Panc1 (cell line): ENCODE measurements at regions not wholly inside any gene's neighbourhood (a gene's known extent, or its start where the extent isn't known, plus 50 kb on each side); places are given as distances from the start of the nearest gene placed in this dataset.

Experiments
- CTCF ChIP-seq: fragments of 450-650 bp; IDR thresholded peaks from 2 replicates; pipeline ENCODE4 v1.5.1; 2017; ENCODE audit warnings: mild to moderate bottlenecking
- POLR2AphosphoS5 ChIP-seq: IDR thresholded peaks from 2 replicates; pipeline ENCODE4 v1.6.1; 2012; ENCODE audit warnings: mild to moderate bottlenecking, low read depth, low read length, moderate library complexity
- SIN3A ChIP-seq: IDR thresholded peaks from 2 replicates; pipeline ENCODE4 v1.6.1; 2012; ENCODE audit warnings: low read depth, mild to moderate bottlenecking, low read length, moderate library complexity, borderline replicate concordance; ENCODE audit not compliant: insufficient read depth

- TF ChIP-seq CTCF (no peak), POLR2AphosphoS5 (no peak), SIN3A (no peak)
These were observed 268.6 kb upstream of the PWP1 start for GRCh38 chr12:107417004-107417403.
